ENCODE measurements at regions not wholly inside any gene's neighbourhood (a gene's known extent, or its start where the extent isn't known, plus 50 kb on each side); places are given as distances from the start of the nearest gene placed in this dataset.
A peak's percentile ranks its signal among the peaks of the same experiment; 100 is the strongest.

- POLR2A ChIA-PET: no interaction called here
- CTCF ChIA-PET: interaction anchor here (0.6 kb wide), 1 partner anchor 694 kb away, joined by 3 read pairs; no protein-coding TSS in a partner anchor
Observed at GRCh38 chr15:93631958-93632618, 543.1 kb upstream of the RGMA start.

DNA sequence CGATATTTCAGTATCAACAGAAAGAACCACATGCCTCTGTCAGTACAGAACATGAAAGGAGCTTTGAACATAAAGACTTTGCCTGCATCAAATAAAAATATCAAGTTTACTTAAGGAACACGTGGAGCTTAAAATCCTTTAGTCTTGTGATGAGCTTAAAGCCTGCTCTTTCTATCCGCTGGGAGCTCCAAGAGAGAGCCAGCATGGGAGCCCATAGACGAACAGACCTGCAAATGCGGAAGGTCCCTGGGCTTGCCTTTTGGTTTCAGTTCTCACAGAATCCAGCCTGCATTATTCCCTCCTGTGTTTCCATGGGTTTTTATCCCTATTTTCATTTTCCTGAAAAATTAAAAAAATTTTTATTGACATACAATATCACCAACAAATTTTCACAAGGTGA, 530.6 kb upstream of the RGMA start:
- DNase-seq (ENCODE audit: low spot score): no peak
- CTCF ChIA-PET: interaction anchor here (0.7 kb wide), 2 partner anchors 287 to 501 kb away, joined by 3 to 6 read pairs; no protein-coding TSS in a partner anchor

More at GRCh38 chr15:93631958-93632618, 543.1 kb upstream of the RGMA start:
- Mint-ChIP-seq H3K27ac (no peak overlapping the region), H3K4me1 (0 out of 2 replicates have a peak, but pooled peaks cover 2% of the 10 kb centered on the region), H3K4me3 (no peak overlapping the region), H3K9me3 (0 out of 2 replicates have a peak, but pooled peaks cover 10% of the 10 kb centered on the region), H3K36me3 (no peaks in the 10 kb centered on the region), H3K27me3 (ENCODE audit: low read depth) (no peaks in the 10 kb centered on the region; the same call in 1 of the 2 replicates)
- DNase-seq (ENCODE audit: low spot score) (no peak), ATAC-seq (no peak)
- TF ChIP-seq FOXK1 (CRISPR knock-in tag; IDR thresholded peaks at IDR 0.05): no peak
- TF ChIP-seq, protein P1, sequence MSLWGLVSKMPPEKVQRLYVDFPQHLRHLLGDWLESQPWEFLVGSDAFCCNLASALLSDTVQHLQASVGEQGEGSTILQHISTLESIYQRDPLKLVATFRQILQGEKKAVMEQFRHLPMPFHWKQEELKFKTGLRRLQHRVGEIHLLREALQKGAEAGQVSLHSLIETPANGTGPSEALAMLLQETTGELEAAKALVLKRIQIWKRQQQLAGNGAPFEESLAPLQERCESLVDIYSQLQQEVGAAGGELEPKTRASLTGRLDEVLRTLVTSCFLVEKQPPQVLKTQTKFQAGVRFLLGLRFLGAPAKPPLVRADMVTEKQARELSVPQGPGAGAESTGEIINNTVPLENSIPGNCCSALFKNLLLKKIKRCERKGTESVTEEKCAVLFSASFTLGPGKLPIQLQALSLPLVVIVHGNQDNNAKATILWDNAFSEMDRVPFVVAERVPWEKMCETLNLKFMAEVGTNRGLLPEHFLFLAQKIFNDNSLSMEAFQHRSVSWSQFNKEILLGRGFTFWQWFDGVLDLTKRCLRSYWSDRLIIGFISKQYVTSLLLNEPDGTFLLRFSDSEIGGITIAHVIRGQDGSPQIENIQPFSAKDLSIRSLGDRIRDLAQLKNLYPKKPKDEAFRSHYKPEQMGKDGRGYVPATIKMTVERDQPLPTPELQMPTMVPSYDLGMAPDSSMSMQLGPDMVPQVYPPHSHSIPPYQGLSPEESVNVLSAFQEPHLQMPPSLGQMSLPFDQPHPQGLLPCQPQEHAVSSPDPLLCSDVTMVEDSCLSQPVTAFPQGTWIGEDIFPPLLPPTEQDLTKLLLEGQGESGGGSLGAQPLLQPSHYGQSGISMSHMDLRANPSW (CRISPR knock-in tag; conservative IDR thresholded peaks at IDR 0.05; ENCODE audit: low read depth): no peak
- no peak for TF ChIP-seq ZNF317 (CRISPR knock-in tag; IDR thresholded peaks at IDR 0.05; ENCODE audit: borderline replicate concordance, low read depth)
- TF ChIP-seq, protein P2, sequence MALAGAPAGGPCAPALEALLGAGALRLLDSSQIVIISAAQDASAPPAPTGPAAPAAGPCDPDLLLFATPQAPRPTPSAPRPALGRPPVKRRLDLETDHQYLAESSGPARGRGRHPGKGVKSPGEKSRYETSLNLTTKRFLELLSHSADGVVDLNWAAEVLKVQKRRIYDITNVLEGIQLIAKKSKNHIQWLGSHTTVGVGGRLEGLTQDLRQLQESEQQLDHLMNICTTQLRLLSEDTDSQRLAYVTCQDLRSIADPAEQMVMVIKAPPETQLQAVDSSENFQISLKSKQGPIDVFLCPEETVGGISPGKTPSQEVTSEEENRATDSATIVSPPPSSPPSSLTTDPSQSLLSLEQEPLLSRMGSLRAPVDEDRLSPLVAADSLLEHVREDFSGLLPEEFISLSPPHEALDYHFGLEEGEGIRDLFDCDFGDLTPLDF (CRISPR knock-in tag; IDR thresholded peaks at IDR 0.05): no peak
- no peak for TF ChIP-seq ZNF232 (CRISPR knock-in tag; IDR thresholded peaks at IDR 0.05)
- no peak for TF ChIP-seq ZMAT4 (CRISPR knock-in tag; IDR thresholded peaks at IDR 0.05)
- no peak for TF ChIP-seq HMGA2 (CRISPR knock-in tag; IDR thresholded peaks at IDR 0.05)
- TF ChIP-seq RORB (CRISPR knock-in tag; IDR thresholded peaks at IDR 0.05): no peak
- TF ChIP-seq JAZF1 (CRISPR knock-in tag; IDR thresholded peaks at IDR 0.05): no peak
- no peak for TF ChIP-seq AR (CRISPR knock-in tag; IDR thresholded peaks at IDR 0.05)
- TF ChIP-seq ESRRA (CRISPR knock-in tag; IDR thresholded peaks at IDR 0.05; ENCODE audit: borderline replicate concordance): no peak
- TF ChIP-seq CREB1 (CRISPR knock-in tag; IDR thresholded peaks at IDR 0.05): no peak
- TF ChIP-seq KAT7 (CRISPR knock-in tag; IDR thresholded peaks at IDR 0.05; ENCODE audit: borderline replicate concordance): no peak
- no peak for TF ChIP-seq CDX4 (CRISPR knock-in tag; IDR thresholded peaks at IDR 0.05; ENCODE audit: borderline replicate concordance)
- TF ChIP-seq TCF7 (CRISPR knock-in tag; IDR thresholded peaks at IDR 0.05; ENCODE audit: low read depth): no peak
- TF ChIP-seq SMAD3 (CRISPR knock-in tag; IDR thresholded peaks at IDR 0.05; ENCODE audit: borderline replicate concordance): no peak
- no peak for TF ChIP-seq ATF1 (CRISPR knock-in tag; IDR thresholded peaks at IDR 0.05)

More for the DNA sequence above, 530.6 kb upstream of the RGMA start:
- POLR2A ChIA-PET: no interaction called here
- no peaks in the 10 kb centered on the region for H3K27me3 Mint-ChIP-seq (ENCODE audit: low read depth)
- H3K36me3 Mint-ChIP-seq: no peaks in the 10 kb centered on the region
- peak; percentile 47 for ATAC-seq
- H3K27ac Mint-ChIP-seq: no peak overlapping the region
- TF ChIP-seq HMGA2 (CRISPR knock-in tag; IDR thresholded peaks at IDR 0.05) (no peak), ZNF423 (CRISPR knock-in tag; IDR thresholded peaks at IDR 0.05) (no peak)
- H3K9me3 Mint-ChIP-seq: peaks cover 5% of the 10 kb centered on the region; the same call in 1 of the 2 replicates
- H3K4me1 Mint-ChIP-seq: peaks cover 12% of the 10 kb centered on the region
- H3K4me3 Mint-ChIP-seq: no peak overlapping the region
